ENCODE measurements at regions not wholly inside any gene's neighbourhood (a gene's known extent, or its start where the extent isn't known, plus 50 kb on each side); places are given as distances from the start of the nearest gene placed in this dataset.

GRCh38 chr1:213519098-213519497, 468.1 kb downstream of the RPS6KC1 start:
- TF ChIP-seq, protein P1, sequence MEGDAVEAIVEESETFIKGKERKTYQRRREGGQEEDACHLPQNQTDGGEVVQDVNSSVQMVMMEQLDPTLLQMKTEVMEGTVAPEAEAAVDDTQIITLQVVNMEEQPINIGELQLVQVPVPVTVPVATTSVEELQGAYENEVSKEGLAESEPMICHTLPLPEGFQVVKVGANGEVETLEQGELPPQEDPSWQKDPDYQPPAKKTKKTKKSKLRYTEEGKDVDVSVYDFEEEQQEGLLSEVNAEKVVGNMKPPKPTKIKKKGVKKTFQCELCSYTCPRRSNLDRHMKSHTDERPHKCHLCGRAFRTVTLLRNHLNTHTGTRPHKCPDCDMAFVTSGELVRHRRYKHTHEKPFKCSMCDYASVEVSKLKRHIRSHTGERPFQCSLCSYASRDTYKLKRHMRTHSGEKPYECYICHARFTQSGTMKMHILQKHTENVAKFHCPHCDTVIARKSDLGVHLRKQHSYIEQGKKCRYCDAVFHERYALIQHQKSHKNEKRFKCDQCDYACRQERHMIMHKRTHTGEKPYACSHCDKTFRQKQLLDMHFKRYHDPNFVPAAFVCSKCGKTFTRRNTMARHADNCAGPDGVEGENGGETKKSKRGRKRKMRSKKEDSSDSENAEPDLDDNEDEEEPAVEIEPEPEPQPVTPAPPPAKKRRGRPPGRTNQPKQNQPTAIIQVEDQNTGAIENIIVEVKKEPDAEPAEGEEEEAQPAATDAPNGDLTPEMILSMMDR (IDR thresholded peaks at IDR 0.05 in 8 of 11, conservative IDR thresholded peaks at IDR 0.05 in 3 of 11) = no peak
- TF ChIP-seq POLR2A (IDR thresholded peaks at IDR 0.05) = no peak
